AG09309 (cell line): ENCODE measurements at regions not wholly inside any gene's neighbourhood (a gene's known extent, or its start where the extent isn't known, plus 50 kb on each side); places are given as distances from the start of the nearest gene placed in this dataset.
A peak's percentile ranks its signal among the peaks of the same experiment; 100 is the strongest.

Experiments used
- DNase-seq: peaks from one replicate; pipeline ENCODE4 v3.0.0-alpha.2; 2010; ENCODE audit warnings: low read depth
- H3K4me3 ChIP-seq: 2 replicates; pipeline ENCODE4 v1.5.1; 2011; ENCODE audit warnings: mild to moderate bottlenecking, low read depth, low read length, moderate library complexity; ENCODE audit not compliant: control insufficient read depth
- CTCF ChIP-seq: IDR thresholded peaks from 2 replicates; pipeline ENCODE4 v1.5.1; 2011; ENCODE audit warnings: mild to moderate bottlenecking, low read depth, low read length, inconsistent platforms; ENCODE audit not compliant: insufficient read depth, control insufficient read depth; ENCODE audit errors: missing control alignments

DNA sequence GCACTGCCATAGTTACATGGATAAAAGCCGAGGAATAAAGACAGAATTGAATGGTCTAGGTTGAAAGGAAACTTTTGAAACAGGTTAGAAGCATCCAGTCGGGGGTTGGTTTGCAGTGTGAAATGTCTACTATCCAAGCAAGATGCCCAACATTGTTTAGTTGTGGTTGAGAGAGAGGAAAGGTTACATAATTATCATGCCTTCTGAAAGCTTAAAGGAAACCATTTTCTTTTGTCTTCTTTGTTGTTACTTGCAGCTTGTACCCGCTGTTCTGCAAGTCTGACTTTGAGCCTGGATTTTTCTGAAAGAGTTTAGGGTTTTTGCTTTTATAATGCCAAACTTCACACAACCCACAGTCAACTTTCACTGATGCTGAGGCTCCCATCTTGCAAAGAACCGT lies 167.9 kb downstream of the AXIN2 start:
- no peak for DNase-seq

GRCh38 chr17:65389949-65390348 lies 171.5 kb downstream of the AXIN2 start:
- no peak overlapping the region for H3K4me3 ChIP-seq
- peak; percentile 34 for DNase-seq

More for the DNA sequence above, 167.9 kb downstream of the AXIN2 start:
- TF ChIP-seq CTCF, result no peak
- H3K4me3 ChIP-seq, result no peak overlapping the region

GRCh38 chr17:65389426-65389825 lies 172.0 kb downstream of the AXIN2 start:
- no peak for TF ChIP-seq CTCF

More at GRCh38 chr17:65389949-65390348, 171.5 kb downstream of the AXIN2 start:
- no peak for TF ChIP-seq CTCF

GRCh38 chr17:65388911-65389310 lies 172.5 kb downstream of the AXIN2 start:
- H3K4me3 ChIP-seq, result no peak overlapping the region
- no peak for TF ChIP-seq CTCF
- DNase-seq, result peak; percentile 59

More at GRCh38 chr17:65389426-65389825, 172.0 kb downstream of the AXIN2 start:
- no peak overlapping the region for H3K4me3 ChIP-seq
- peak; percentile 10 for DNase-seq

GRCh38 chr17:65387322-65387721 lies 174.1 kb downstream of the AXIN2 start:
- H3K4me3 ChIP-seq, result no peak overlapping the region
- no peak for TF ChIP-seq CTCF
- no peak for DNase-seq

GRCh38 chr17:65385726-65386125 lies 175.7 kb downstream of the AXIN2 start:
- H3K4me3 ChIP-seq, result no peak overlapping the region
- no peak for DNase-seq
- TF ChIP-seq CTCF, result no peak

DNA sequence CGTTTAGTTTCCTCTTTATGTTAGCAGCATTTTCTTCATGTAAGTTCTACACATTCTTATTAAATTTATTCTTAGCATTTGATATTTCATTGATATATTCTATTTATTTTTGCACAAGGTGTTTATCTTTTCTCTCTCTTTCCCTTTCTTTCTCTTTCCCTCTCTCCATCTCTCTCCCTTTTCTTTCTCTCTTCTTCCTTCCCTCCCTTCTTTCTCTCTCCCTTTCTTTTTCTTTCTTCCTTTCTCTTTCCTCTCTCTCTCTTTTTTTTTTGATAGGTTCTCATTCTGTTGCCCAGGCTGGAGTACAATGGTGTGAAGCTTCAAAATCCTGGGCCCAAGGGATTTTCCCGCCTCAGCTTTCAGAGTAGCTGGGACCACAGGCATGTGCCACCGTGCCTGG lies 176.4 kb downstream of the AXIN2 start:
- no peak for DNase-seq
- TF ChIP-seq CTCF, result no peak
- no peak overlapping the region for H3K4me3 ChIP-seq
